COLO668 (cell line): ENCODE measurements at regions not wholly inside any gene's neighbourhood (a gene's known extent, or its start where the extent isn't known, plus 50 kb on each side); places are given as distances from the start of the nearest gene placed in this dataset.
"Not testable (repeated sequence)": the region's sequence is repeated elsewhere in the genome, so short reads cannot be mapped to it uniquely, and the experiment has no call there.

Experiments used
- DNase-seq: peaks from one replicate; lab custom pipeline; 2025; ENCODE audit not compliant: unreplicated experiment; lab: John Stamatoyannopoulos, UW

- DNase-seq, result no peak
These were observed 239.1 kb downstream of the CHM start for GRCh38 chrX:85808217-85808616.

DNA sequence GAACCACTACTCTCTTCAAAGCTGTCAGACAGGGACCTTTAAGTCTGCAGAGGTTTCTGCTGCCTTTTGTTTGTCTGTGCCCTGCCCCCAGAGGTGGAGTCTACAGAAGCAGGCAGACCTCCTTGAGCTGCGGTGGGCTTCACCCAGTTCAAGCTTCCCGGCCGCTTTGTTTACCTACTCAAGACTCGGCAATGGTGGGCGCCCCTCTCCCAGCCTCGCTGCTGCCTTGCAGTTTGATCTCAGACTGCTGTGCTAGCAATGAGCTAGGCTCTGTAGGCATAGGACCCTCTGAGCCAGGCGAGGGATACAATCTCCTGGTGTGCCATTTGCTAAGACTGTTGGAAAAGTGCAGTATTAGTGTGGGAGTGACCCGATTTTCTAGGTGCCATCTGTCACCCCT, 275.0 kb downstream of the CHM start:
- not testable (repeated sequence) for DNase-seq

DNA sequence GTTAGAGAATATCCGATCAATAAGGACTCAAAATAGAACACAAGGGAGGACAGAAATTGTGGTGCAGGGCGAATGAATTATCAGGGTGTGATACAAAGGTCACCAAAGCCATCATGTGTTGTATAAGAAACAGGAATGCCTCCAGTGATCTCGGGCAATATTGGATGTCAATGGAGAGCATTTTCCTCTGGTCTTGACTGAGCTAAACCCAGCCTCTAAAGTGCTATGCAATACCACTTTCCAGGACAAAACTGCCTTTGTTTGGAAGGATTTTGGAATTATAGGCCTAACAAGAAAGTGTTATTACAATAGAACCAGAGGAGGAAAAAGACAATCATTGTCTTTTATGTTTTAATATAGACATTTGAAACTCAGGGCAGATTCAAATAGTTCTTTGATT, 281.7 kb downstream of the CHM start:
- DNase-seq, result no peak

DNA sequence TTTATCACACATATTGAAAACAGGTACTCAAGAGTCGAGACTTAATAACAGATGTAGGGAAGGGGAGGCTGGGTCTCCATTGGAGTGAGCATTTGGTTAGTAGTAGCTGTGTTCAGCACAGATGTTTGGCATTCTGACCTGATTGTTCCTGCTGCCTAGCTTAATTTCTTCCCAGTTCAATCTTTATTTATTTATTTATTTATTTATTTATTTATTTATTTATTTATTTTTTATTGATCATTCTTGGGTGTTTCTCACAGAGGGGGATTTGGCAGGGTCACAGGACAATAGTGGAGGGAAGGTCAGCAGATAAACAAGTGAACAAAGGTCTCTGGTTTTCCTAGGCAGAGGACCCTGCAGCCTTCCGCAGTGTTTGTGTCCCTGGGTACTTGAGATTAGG, 324.3 kb downstream of the CHM start:
- DNase-seq, result not testable (repeated sequence)

GRCh38 chrX:85703233-85703632, 323.8 kb upstream of the POF1B start:
- not testable (repeated sequence) for DNase-seq

GRCh38 chrX:85698921-85699320, 319.5 kb upstream of the POF1B start:
- DNase-seq, result no peak

GRCh38 chrX:85685843-85686242, 306.4 kb upstream of the POF1B start:
- DNase-seq, result no peak

GRCh38 chrX:85666471-85666870, 287.0 kb upstream of the POF1B start:
- DNase-seq, result no peak

DNA sequence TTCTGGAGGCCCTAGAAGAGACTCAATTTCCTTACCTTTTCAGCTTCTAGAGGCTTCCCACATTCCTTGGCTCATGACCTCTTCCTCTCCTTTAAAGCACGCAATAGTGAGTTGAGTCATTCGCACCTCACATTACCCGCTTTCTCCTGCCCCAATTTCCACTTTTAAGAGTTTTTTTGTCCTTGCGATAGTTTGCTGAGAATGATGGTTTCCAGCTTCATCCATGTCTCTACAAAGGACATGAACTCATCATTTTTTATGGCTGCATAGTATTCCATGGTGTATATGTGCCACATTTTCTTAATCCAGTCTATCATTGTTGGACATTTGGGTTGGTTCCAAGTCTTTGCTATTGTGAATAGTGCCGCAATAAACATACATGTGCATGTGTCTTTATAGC, 284.5 kb upstream of the POF1B start:
- DNase-seq, result not testable (repeated sequence)

DNA sequence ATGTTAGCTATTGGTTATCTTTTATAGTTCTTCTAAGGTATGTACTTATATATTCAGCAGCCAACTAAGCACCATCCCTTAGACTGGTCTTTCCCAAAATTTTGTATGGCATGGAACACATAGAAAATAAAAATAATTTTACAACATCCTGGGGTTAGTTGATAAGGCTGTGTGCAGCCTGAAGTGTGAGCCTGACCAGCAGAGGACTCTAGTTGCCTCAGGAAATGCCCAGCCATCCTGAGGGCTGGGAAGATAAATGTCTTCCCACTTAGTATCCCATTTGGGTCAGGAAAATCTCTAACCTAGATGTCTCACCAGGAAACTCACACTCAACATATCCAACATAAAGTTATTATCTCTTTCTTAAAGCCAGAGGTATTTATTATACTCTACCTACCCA, 251.4 kb upstream of the POF1B start:
- no peak for DNase-seq

DNA sequence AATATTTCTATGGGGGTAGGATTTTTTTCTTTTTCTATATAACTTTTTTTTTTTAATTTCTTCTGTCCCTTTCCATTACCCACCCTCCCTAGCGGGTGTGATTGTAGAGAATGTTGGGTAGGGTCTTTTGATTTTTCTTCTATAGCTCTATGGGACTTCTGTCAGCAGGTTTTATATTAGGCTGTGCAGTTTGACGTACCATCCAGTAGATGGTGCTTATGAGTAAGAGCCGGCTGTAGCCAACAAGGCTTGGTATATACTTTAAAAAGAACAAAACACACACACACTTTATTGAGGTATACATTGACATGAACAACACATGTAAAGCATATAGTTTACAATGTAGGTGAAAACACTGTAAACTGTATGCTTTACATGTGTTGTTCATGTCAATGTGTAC, 247.9 kb upstream of the POF1B start:
- DNase-seq, result no peak

- no peak for DNase-seq
These were observed 243.2 kb upstream of the POF1B start for GRCh38 chrX:85622635-85623034.

GRCh38 chrX:85620466-85620865, 241.0 kb upstream of the POF1B start:
- no peak for DNase-seq

GRCh38 chrX:85619962-85620361, 240.5 kb upstream of the POF1B start:
- no peak for DNase-seq

GRCh38 chrX:85611926-85612325, 232.5 kb upstream of the POF1B start:
- DNase-seq, result no peak

DNA sequence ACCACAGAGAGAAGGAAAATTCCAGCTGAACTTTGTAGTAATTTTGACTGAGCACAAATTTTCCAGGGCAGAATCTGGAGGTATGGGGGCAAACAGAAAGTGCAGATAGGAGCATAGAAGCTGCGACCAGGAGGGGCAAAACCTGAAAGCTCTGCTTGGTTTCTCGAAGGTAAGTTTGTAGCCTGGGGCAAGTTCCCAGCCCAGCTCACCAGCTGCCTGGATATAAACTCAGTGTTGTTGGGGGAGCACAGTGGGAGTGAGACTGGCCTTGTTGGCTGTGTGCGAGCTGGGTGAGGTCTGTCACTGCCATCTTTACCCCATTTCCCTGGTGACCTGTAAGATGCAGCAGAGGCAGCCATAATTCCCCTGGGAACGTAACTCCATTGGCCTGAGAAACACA, 213.5 kb upstream of the POF1B start:
- no peak for DNase-seq

- DNase-seq, result no peak
These were observed 212.1 kb upstream of the POF1B start for GRCh38 chrX:85591536-85591935.

- DNase-seq, result no peak
These were observed 211.2 kb upstream of the POF1B start for GRCh38 chrX:85590638-85591037.

- no peak for DNase-seq
These were observed 194.3 kb upstream of the POF1B start for GRCh38 chrX:85573801-85574200.

- no peak for DNase-seq
These were observed 191.0 kb upstream of the POF1B start for GRCh38 chrX:85570496-85570895.

GRCh38 chrX:85569686-85570085, 190.2 kb upstream of the POF1B start:
- peak; percentile 15 for DNase-seq

DNA sequence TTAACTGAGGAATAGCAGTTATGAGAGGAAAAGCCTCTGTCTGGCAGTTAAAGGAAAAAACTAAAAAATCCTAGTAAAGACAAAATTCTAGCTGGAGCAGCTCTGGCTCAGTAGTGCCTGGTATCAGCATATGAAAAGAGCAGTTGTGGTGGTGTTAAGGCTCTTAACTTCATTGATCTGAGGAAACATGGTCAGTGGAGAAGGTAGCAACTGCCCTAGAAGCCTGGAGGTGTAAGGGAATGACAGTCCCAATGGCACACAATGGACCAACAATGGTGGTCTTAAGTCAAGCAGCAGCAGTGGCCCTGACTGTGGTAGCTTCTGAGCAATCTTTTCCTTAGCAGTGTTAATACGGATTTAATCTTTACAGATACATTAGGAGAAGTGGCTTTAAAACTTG, 189.6 kb upstream of the POF1B start:
- DNase-seq, result no peak

DNA sequence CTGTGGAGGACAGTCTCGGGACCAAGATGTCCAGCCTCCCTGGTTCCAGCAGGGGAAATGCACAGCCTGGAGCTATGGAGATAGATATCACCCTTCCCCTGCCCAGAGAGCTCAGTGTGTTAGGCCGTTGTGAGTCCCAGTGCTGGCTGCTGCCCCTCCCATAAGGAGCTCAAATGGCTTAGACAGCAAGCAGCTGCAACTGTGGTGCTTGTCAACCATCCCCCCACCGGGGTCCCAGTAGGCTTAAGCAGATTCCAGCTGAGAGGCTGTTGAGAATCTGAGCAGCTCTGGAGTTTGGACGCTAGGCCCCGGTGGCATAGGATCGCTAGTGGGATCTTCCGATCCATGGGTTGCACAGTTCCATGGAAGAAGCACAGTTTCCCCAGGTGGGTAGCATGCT, 181.8 kb upstream of the POF1B start:
- no peak for DNase-seq

GRCh38 chrX:85544609-85545008, 165.1 kb upstream of the POF1B start:
- DNase-seq, result no peak
